ENCODE measurements at regions not wholly inside any gene's neighbourhood (a gene's known extent, or its start where the extent isn't known, plus 50 kb on each side); places are given as distances from the start of the nearest gene placed in this dataset.

- intact Hi-C loops (cut with DNase I, micrococcal nuclease) = no loop called here
- peaks cover 2% of the 10 kb centered on the region for H3K9me3 Mint-ChIP-seq
- POLR2A ChIA-PET = no interaction called here
Observed at GRCh38 chr13:36606060-36606459, 67.8 kb upstream of the SERTM1 start.

GRCh38 chr13:36608474-36608873, 65.3 kb upstream of the SERTM1 start:
- Mint-ChIP-seq H3K9me3 (no peaks in the 10 kb centered on the region), H3K27me3 (peaks cover 12% of the 10 kb centered on the region), H3K27ac (no peak overlapping the region), H3K4me3 (no peak overlapping the region), H3K36me3 (ENCODE audit: low read depth) (no peaks in the 10 kb centered on the region), H3K4me1 (ENCODE audit: low read depth) (no peaks in the 10 kb centered on the region)
- no peaks in the 10 kb centered on the region for H3K4me1 ChIP-seq (ENCODE audit: insufficient read depth, low read length)
- no peaks in the 10 kb centered on the region for H3K27me3 ChIP-seq (ENCODE audit: control insufficient read depth in 1 of 2, insufficient read depth in 2 of 2, low read length in 2 of 2)
- POLR2A ChIA-PET = no interaction called here
- intact Hi-C loops (cut with DNase I, micrococcal nuclease) = no loop called here
- no peak overlapping the region for H3K27ac ChIP-seq (ENCODE audit: low read depth in 1 of 2, low read length in 2 of 2)
- H3K4me3 ChIP-seq (ENCODE audit: low read length) = no peak overlapping the region
- DNase-seq (no peak), ATAC-seq (ENCODE audit: poor library complexity) (no peak)
- H3K36me3 ChIP-seq (ENCODE audit: insufficient read depth, low read length) = no peaks in the 10 kb centered on the region
- no peak for TF ChIP-seq CTCF (IDR thresholded peaks at IDR 0.05)
- no peaks in the 10 kb centered on the region for H3K9me3 ChIP-seq (ENCODE audit: control insufficient read depth in 1 of 2, insufficient read depth in 1 of 2, low read length in 2 of 2)
- CTCF ChIA-PET = no interaction called here

More at GRCh38 chr13:36606060-36606459, 67.8 kb upstream of the SERTM1 start:
- no peak for ATAC-seq (ENCODE audit: poor library complexity)
- TF ChIP-seq CTCF (IDR thresholded peaks at IDR 0.05) = no peak
- peaks cover 0 to under 1% of the 10 kb centered on the region in 2 experiments for H3K9me3 ChIP-seq (ENCODE audit: control insufficient read depth in 1 of 2, insufficient read depth in 1 of 2, low read length in 2 of 2)
- no peaks in the 10 kb centered on the region for H3K4me1 ChIP-seq (ENCODE audit: insufficient read depth, low read length)
- no peaks in the 10 kb centered on the region for H3K27me3 ChIP-seq (ENCODE audit: control insufficient read depth in 1 of 2, insufficient read depth in 2 of 2, low read length in 2 of 2)
- no peaks in the 10 kb centered on the region for H3K4me1 Mint-ChIP-seq (ENCODE audit: low read depth)
- no peaks in the 10 kb centered on the region for H3K36me3 Mint-ChIP-seq (ENCODE audit: low read depth)
- H3K27ac ChIP-seq (ENCODE audit: low read depth in 1 of 2, low read length in 2 of 2) = no peak overlapping the region
- DNase-seq = no peak
- no peaks in the 10 kb centered on the region for H3K36me3 ChIP-seq (ENCODE audit: insufficient read depth, low read length)
- H3K27ac Mint-ChIP-seq = no peak overlapping the region
- H3K4me3 ChIP-seq (ENCODE audit: low read length) = no peak overlapping the region
- CTCF ChIA-PET = no interaction called here
- peaks cover 4% of the 10 kb centered on the region for H3K27me3 Mint-ChIP-seq
- H3K4me3 Mint-ChIP-seq = no peak overlapping the region

GRCh38 chr13:36612230-36612629, 61.6 kb upstream of the SERTM1 start:
- intact Hi-C loops (cut with DNase I, micrococcal nuclease) = no loop called here
- no peak for ATAC-seq (ENCODE audit: poor library complexity)
- no peak for TF ChIP-seq CTCF (IDR thresholded peaks at IDR 0.05)
- POLR2A ChIA-PET = no interaction called here
- H3K27ac ChIP-seq (ENCODE audit: low read depth in 1 of 2, low read length in 2 of 2) = no peak overlapping the region
- Mint-ChIP-seq H3K9me3 (no peaks in the 10 kb centered on the region), H3K36me3 (ENCODE audit: low read depth) (no peaks in the 10 kb centered on the region), H3K27ac (no peak overlapping the region), H3K4me1 (ENCODE audit: low read depth) (no peaks in the 10 kb centered on the region), H3K4me3 (no peak overlapping the region), H3K27me3 (peaks cover 12% of the 10 kb centered on the region)
- no peaks in the 10 kb centered on the region for H3K27me3 ChIP-seq (ENCODE audit: control insufficient read depth in 1 of 2, insufficient read depth in 2 of 2, low read length in 2 of 2)
- H3K9me3 ChIP-seq (ENCODE audit: control insufficient read depth in 1 of 2, insufficient read depth in 1 of 2, low read length in 2 of 2) = no peaks in the 10 kb centered on the region
- DNase-seq = no peak
- CTCF ChIA-PET = no interaction called here
- no peak overlapping the region for H3K4me3 ChIP-seq (ENCODE audit: low read length)
- no peaks in the 10 kb centered on the region for H3K4me1 ChIP-seq (ENCODE audit: insufficient read depth, low read length)
- no peaks in the 10 kb centered on the region for H3K36me3 ChIP-seq (ENCODE audit: insufficient read depth, low read length)
